Frontal cortex (tissue), 3 donors: ENCODE measurements at regions not wholly inside any gene's neighbourhood (a gene's known extent, or its start where the extent isn't known, plus 50 kb on each side); places are given as distances from the start of the nearest gene placed in this dataset.
"Not testable (repeated sequence)": the region's sequence is repeated elsewhere in the genome, so short reads cannot be mapped to it uniquely, and the experiment has no call there.

Source experiments
- DNase-seq, 2 donors: peaks; one replicate each; pipeline ENCODE4 v3.0.0; 2012; ENCODE audit warnings: low spot score in 2 of 2
- FAIRE-seq: peaks from 2 replicates; lab custom pipeline; 2012; peaks lifted over from hg19 to GRCh38; lab: Jason Lieb, UNC
- donor health status: control.
- donor health status: control.
- donor health status: control.

GRCh38 chr16:54879681-54880080, 51.0 kb upstream of the IRX5 start:
- no peak for FAIRE-seq
- DNase-seq, result no peak

GRCh38 chr16:54878301-54878700, 52.4 kb upstream of the IRX5 start:
- no peak for FAIRE-seq
- no peak for DNase-seq

GRCh38 chr16:54875443-54875842, 55.2 kb upstream of the IRX5 start:
- DNase-seq (no peak), FAIRE-seq (no peak)

- DNase-seq, FAIRE-seq: not testable (repeated sequence)
Measured at GRCh38 chr16:54873716-54874373, 56.8 kb upstream of the IRX5 start.

GRCh38 chr16:54873071-54873470, 57.6 kb upstream of the IRX5 start:
- no peak for FAIRE-seq

GRCh38 chr16:54870151-54870550, 60.5 kb upstream of the IRX5 start:
- DNase-seq, result no peak
- FAIRE-seq, result no peak

More at GRCh38 chr16:54873071-54873470, 57.6 kb upstream of the IRX5 start:
- DNase-seq, result no peak

GRCh38 chr16:54867302-54867832, 63.3 kb upstream of the IRX5 start:
- FAIRE-seq (no peak), DNase-seq (no peak)

GRCh38 chr16:54862529-54862928, 68.1 kb upstream of the IRX5 start:
- DNase-seq (no peak), FAIRE-seq (no peak)

GRCh38 chr16:54856871-54857270, 73.8 kb upstream of the IRX5 start:
- FAIRE-seq (no peak), DNase-seq (no peak)

- FAIRE-seq (no peak), DNase-seq (no peak)
Measured at GRCh38 chr16:54847609-54848008, 83.1 kb upstream of the IRX5 start.

- no peak for DNase-seq
- FAIRE-seq, result no peak
Measured at GRCh38 chr16:54847207-54847606, 83.5 kb upstream of the IRX5 start.

GRCh38 chr16:54846766-54847165, 83.9 kb upstream of the IRX5 start:
- DNase-seq, result no peak
- FAIRE-seq, result no peak

- DNase-seq (no peak), FAIRE-seq (no peak)
Measured at GRCh38 chr16:54843424-54843750, 87.3 kb upstream of the IRX5 start.

GRCh38 chr16:54842743-54843423, 87.8 kb upstream of the IRX5 start:
- DNase-seq, result no peak

GRCh38 chr16:54829691-54830090, 101.0 kb upstream of the IRX5 start:
- DNase-seq, result no peak
- no peak for FAIRE-seq

More at GRCh38 chr16:54842743-54843423, 87.8 kb upstream of the IRX5 start:
- no peak for FAIRE-seq

- FAIRE-seq (no peak), DNase-seq (no peak)
Measured at GRCh38 chr16:54822892-54823291, 107.8 kb upstream of the IRX5 start.

- no peak for DNase-seq
- no peak for FAIRE-seq
Measured at GRCh38 chr16:54822492-54822891, 108.2 kb upstream of the IRX5 start.

- DNase-seq (no peak), FAIRE-seq (no peak)
Measured at GRCh38 chr16:54821731-54822130, 108.9 kb upstream of the IRX5 start.

- DNase-seq, result no peak
- no peak for FAIRE-seq
Measured at GRCh38 chr16:54817940-54818574, 112.6 kb upstream of the IRX5 start.

GRCh38 chr16:54817432-54817831, 113.2 kb upstream of the IRX5 start:
- DNase-seq, result no peak
- no peak for FAIRE-seq

- no peak for FAIRE-seq
- no peak for DNase-seq
Measured at GRCh38 chr16:54816471-54816870, 114.2 kb upstream of the IRX5 start.
